ENCODE measurements at regions not wholly inside any gene's neighbourhood (a gene's known extent, or its start where the extent isn't known, plus 50 kb on each side); places are given as distances from the start of the nearest gene placed in this dataset.

DNA sequence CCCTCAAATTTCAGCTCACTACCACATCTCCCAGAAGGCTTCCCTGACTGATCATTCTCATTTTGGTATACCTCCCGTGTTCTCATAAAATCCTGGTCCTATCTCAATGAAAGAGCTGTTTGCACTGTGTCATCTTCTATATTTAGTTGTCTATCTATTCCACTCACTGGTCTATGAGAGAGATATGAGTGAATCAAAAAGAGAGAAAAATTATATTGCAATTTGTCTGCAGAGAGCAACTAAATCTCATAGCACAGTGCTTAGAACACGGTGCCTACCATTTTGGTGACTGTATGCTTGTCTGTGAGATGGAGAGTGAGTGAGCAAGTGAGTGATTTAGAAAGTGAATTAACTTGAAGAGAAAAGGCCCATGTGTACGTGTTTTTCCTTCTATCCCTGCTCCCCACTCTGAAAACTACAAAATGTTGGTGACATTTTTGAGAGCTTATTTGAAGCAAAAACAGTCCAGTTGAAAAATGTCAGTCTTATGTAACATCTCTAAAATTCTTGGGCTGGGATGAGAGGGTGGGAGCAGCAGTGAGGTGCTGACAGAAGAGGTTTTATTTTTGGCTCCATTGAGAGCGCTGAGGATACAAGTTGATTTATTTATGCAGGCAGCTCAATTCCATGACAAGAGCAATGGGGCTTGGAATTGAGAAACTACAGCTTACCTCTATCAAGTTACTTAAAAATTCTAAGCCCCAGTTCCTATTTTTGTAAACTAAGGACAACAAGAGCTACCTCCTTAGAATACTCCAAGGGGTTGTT is 373.5 kb upstream of the CHST9 start:
- DNase-seq (ENCODE audit: low read depth, low spot score) = no peak
- TF ChIP-seq TCF7L2 (IDR thresholded peaks at IDR 0.05; ENCODE audit: low read depth, low read length) (no peak), SIN3A (IDR thresholded peaks at IDR 0.05; ENCODE audit: borderline replicate concordance, insufficient read depth, low read depth, low read length) (no peak), POLR2AphosphoS5 (IDR thresholded peaks at IDR 0.05; ENCODE audit: low read depth, low read length) (no peak)
- TF ChIP-seq, protein P1, sequence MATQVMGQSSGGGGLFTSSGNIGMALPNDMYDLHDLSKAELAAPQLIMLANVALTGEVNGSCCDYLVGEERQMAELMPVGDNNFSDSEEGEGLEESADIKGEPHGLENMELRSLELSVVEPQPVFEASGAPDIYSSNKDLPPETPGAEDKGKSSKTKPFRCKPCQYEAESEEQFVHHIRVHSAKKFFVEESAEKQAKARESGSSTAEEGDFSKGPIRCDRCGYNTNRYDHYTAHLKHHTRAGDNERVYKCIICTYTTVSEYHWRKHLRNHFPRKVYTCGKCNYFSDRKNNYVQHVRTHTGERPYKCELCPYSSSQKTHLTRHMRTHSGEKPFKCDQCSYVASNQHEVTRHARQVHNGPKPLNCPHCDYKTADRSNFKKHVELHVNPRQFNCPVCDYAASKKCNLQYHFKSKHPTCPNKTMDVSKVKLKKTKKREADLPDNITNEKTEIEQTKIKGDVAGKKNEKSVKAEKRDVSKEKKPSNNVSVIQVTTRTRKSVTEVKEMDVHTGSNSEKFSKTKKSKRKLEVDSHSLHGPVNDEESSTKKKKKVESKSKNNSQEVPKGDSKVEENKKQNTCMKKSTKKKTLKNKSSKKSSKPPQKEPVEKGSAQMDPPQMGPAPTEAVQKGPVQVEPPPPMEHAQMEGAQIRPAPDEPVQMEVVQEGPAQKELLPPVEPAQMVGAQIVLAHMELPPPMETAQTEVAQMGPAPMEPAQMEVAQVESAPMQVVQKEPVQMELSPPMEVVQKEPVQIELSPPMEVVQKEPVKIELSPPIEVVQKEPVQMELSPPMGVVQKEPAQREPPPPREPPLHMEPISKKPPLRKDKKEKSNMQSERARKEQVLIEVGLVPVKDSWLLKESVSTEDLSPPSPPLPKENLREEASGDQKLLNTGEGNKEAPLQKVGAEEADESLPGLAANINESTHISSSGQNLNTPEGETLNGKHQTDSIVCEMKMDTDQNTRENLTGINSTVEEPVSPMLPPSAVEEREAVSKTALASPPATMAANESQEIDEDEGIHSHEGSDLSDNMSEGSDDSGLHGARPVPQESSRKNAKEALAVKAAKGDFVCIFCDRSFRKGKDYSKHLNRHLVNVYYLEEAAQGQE (IDR thresholded peaks at IDR 0.05; ENCODE audit: insufficient read depth in 1 of 2, low read depth in 2 of 2, low read length in 1 of 2) = no peak
- TF ChIP-seq, protein P2, sequence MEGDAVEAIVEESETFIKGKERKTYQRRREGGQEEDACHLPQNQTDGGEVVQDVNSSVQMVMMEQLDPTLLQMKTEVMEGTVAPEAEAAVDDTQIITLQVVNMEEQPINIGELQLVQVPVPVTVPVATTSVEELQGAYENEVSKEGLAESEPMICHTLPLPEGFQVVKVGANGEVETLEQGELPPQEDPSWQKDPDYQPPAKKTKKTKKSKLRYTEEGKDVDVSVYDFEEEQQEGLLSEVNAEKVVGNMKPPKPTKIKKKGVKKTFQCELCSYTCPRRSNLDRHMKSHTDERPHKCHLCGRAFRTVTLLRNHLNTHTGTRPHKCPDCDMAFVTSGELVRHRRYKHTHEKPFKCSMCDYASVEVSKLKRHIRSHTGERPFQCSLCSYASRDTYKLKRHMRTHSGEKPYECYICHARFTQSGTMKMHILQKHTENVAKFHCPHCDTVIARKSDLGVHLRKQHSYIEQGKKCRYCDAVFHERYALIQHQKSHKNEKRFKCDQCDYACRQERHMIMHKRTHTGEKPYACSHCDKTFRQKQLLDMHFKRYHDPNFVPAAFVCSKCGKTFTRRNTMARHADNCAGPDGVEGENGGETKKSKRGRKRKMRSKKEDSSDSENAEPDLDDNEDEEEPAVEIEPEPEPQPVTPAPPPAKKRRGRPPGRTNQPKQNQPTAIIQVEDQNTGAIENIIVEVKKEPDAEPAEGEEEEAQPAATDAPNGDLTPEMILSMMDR (IDR thresholded peaks at IDR 0.05) = no peak
- H3K4me1 ChIP-seq (ENCODE audit: control insufficient read depth, insufficient read depth, low read length) = no peaks in the 10 kb centered on the region
- POLR2A ChIA-PET = no interaction called here
- CTCF ChIA-PET = interaction anchor here (0.5 kb wide), 1 partner anchor 1853 kb away, joined by 4 read pairs; no protein-coding TSS in a partner anchor
- no peaks in the 10 kb centered on the region for H3K9me3 ChIP-seq (ENCODE audit: control insufficient read depth, insufficient read depth, low read depth, low read length)
- no TSS peak for BruUV-seq (replicated peaks)
- no peak for ATAC-seq
- H3K27ac ChIP-seq (ENCODE audit: low read length) = no peak overlapping the region
- in situ Hi-C loops (cut with HindIII; ENCODE audit: low pct_unique_long_range_greater_than_20kb, low sequenced_read_pairs) = no loop called here
- H3K4me3 ChIP-seq (ENCODE audit: low read depth in 2 of 2, low read length in 2 of 2) = no peak overlapping the region
- intact Hi-C loops (cut with micrococcal nuclease; ENCODE audit: unreplicated experiment) = no loop called here
- no peaks in the 10 kb centered on the region for H3K27me3 ChIP-seq (ENCODE audit: control insufficient read depth, insufficient read depth, low read length)
- no peaks in the 10 kb centered on the region for H3K36me3 ChIP-seq (ENCODE audit: control insufficient read depth, insufficient read depth, low read length)

DNA sequence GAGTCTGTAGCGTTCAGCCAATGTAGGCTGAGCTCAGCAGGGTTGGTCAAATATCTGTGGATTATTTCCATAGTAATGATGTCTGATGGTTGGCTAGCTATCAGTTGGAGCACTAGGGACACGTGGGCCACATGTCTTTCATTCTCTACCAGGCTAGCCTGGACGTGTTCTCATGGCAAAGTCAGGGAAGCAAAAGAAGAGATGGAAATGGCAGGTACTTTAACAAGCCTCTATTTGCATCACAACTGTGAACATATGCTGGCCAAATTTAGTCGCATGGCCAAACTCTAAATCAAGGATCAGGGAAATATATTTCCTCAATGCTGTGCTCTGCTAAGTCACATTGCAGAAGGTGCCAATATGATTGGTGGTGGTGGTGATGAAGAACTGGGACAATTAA is 371.6 kb upstream of the CHST9 start:
- ChIA-PET CTCF (no interaction called here), POLR2A (no interaction called here)
- H3K27ac ChIP-seq (ENCODE audit: low read length) = no peak overlapping the region
- in situ Hi-C loops (cut with HindIII; ENCODE audit: low pct_unique_long_range_greater_than_20kb, low sequenced_read_pairs) (no loop called here), intact Hi-C loops (cut with micrococcal nuclease; ENCODE audit: unreplicated experiment) (no loop called here)
- no peak for ATAC-seq
- no peaks in the 10 kb centered on the region for H3K27me3 ChIP-seq (ENCODE audit: control insufficient read depth, insufficient read depth, low read length)
- no peaks in the 10 kb centered on the region for H3K9me3 ChIP-seq (ENCODE audit: control insufficient read depth, insufficient read depth, low read depth, low read length)
- no peak overlapping the region for H3K4me3 ChIP-seq (ENCODE audit: low read depth in 2 of 2, low read length in 2 of 2)
- DNase-seq (ENCODE audit: low read depth, low spot score) = no peak
- no peaks in the 10 kb centered on the region for H3K36me3 ChIP-seq (ENCODE audit: control insufficient read depth, insufficient read depth, low read length)
- BruUV-seq (replicated peaks) = no TSS peak
- H3K4me1 ChIP-seq (ENCODE audit: control insufficient read depth, insufficient read depth, low read length) = no peaks in the 10 kb centered on the region
- TF ChIP-seq POLR2AphosphoS5 (IDR thresholded peaks at IDR 0.05; ENCODE audit: low read depth, low read length) (no peak), TCF7L2 (IDR thresholded peaks at IDR 0.05; ENCODE audit: low read depth, low read length) (no peak)
- TF ChIP-seq, protein P2 (IDR thresholded peaks at IDR 0.05) = no peak

Measured in Panc1 (cell line).